Tibial nerve (tissue), 4 donors: ENCODE measurements at regions not wholly inside any gene's neighbourhood (a gene's known extent, or its start where the extent isn't known, plus 50 kb on each side); places are given as distances from the start of the nearest gene placed in this dataset.

Source experiments
- CTCF ChIP-seq, 5 experiments: fragments of 200-600 bp in 3 of 5; fragments of 450-650 bp in 2 of 5; sonication (generic) in 3 of 5; IDR thresholded peaks; one replicate each; pipeline ENCODE4 v1.5.1; 2016 to 2019; ENCODE audit warnings: antibody characterized with exemption in 5 of 5, mild to moderate bottlenecking in 3 of 5, moderate library complexity in 2 of 5
- EP300 ChIP-seq, 2 donors: sonication (generic); formaldehyde crosslinking; IDR thresholded peaks; one replicate each; pipeline ENCODE4 v1.6.1; 2017; ENCODE audit warnings: antibody characterized with exemption in 2 of 2, mild to moderate bottlenecking in 1 of 2
- POLR2A ChIP-seq, 2 donors: fragments of 450-650 bp; IDR thresholded peaks; one replicate each; pipeline ENCODE4 v1.6.1; 2017; ENCODE audit warnings: antibody characterized with exemption in 2 of 2, mild to moderate bottlenecking in 2 of 2, moderate library complexity in 2 of 2

GRCh38 chr6:149223904-149224351 is 93.6 kb upstream of the TAB2 start:
- no peak for TF ChIP-seq POLR2A (IDR thresholded peaks at IDR 0.05)
- no peak for TF ChIP-seq CTCF (IDR thresholded peaks at IDR 0.05)
- no peak for TF ChIP-seq EP300 (IDR thresholded peaks at IDR 0.05)
